HG03103 (cell line): ENCODE measurements at regions not wholly inside any gene's neighbourhood (a gene's known extent, or its start where the extent isn't known, plus 50 kb on each side); places are given as distances from the start of the nearest gene placed in this dataset.
A peak's percentile ranks its signal among the peaks of the same experiment; 100 is the strongest.

Experiments
- ATAC-seq: cut with Tn5 transposase; IDR thresholded peaks from one replicate; pipeline ENCODE4 v1.9.1; 2021; ENCODE audit warnings: low read depth; ENCODE audit not compliant: unreplicated experiment

- ATAC-seq: no peak
Measured at GRCh38 chr11:81916451-81916850, 817.2 kb downstream of the FAM181B start.

GRCh38 chr11:81915045-81915444 lies 818.6 kb downstream of the FAM181B start:
- ATAC-seq: no peak

GRCh38 chr11:81913793-81914192 lies 819.9 kb downstream of the FAM181B start:
- ATAC-seq: no peak

GRCh38 chr11:81907996-81908395 lies 825.7 kb downstream of the FAM181B start:
- ATAC-seq: no peak

GRCh38 chr11:81899156-81899555 lies 834.5 kb downstream of the FAM181B start:
- ATAC-seq: no peak

- ATAC-seq: no peak
Measured at GRCh38 chr11:81897639-81898038, 836.0 kb downstream of the FAM181B start.

- no peak for ATAC-seq
Measured at GRCh38 chr11:81895258-81895657, 838.4 kb downstream of the FAM181B start.

- no peak for ATAC-seq
Measured at GRCh38 chr11:81892770-81893635, 840.7 kb downstream of the FAM181B start.

- no peak for ATAC-seq
Measured at GRCh38 chr11:81888391-81888790, 845.3 kb downstream of the FAM181B start.

GRCh38 chr11:81887671-81888070 lies 846.0 kb downstream of the FAM181B start:
- ATAC-seq: no peak

- ATAC-seq: no peak
Measured at GRCh38 chr11:81886406-81887075, 847.1 kb downstream of the FAM181B start.

GRCh38 chr11:81874635-81875034 lies 859.0 kb downstream of the FAM181B start:
- no peak for ATAC-seq

GRCh38 chr11:81870815-81871214 lies 862.8 kb downstream of the FAM181B start:
- ATAC-seq: no peak

GRCh38 chr11:81870066-81870412 lies 863.6 kb downstream of the FAM181B start:
- ATAC-seq: peak; percentile 55

- ATAC-seq: peak; percentile 91
Measured at GRCh38 chr11:81869351-81870065, 864.2 kb downstream of the FAM181B start.

- no peak for ATAC-seq
Measured at GRCh38 chr11:81866896-81867295, 866.8 kb downstream of the FAM181B start.

- ATAC-seq: no peak
Measured at GRCh38 chr11:81857386-81857785, 876.3 kb downstream of the FAM181B start.

- ATAC-seq: no peak
Measured at GRCh38 chr11:81853791-81854190, 879.9 kb downstream of the FAM181B start.

- no peak for ATAC-seq
Measured at GRCh38 chr11:81852896-81853295, 880.8 kb downstream of the FAM181B start.

GRCh38 chr11:81840380-81840779 lies 893.3 kb downstream of the FAM181B start:
- ATAC-seq: no peak

GRCh38 chr11:81839976-81840375 lies 893.7 kb downstream of the FAM181B start:
- no peak for ATAC-seq
